ENCODE measurements at regions not wholly inside any gene's neighbourhood (a gene's known extent, or its start where the extent isn't known, plus 50 kb on each side); places are given as distances from the start of the nearest gene placed in this dataset.

DNA sequence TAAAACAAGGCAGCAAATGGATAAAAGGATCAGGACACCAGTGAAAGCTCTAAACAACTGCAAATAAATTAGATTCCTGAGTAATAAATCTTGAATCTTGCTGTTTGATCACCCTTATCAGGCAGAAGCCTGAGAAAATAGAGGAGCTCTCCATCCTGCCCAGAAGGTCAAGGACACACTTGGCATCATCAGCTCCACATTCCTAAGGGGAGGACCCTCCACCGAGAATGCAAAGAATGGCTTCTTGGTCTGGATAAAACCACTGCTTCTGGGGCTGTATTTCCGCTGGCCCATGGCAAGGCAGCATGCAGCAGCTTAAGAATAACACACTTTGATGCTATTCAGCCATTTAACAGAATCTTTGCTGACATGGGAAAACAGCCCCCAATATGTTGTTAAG lies 108.9 kb upstream of the TSC22D2 start (continued):
- TF ChIP-seq THAP7 (CRISPR knock-in tag; IDR thresholded peaks at IDR 0.05) (no peak), ZNF449 (CRISPR knock-in tag; IDR thresholded peaks at IDR 0.05) (no peak)

- Histone ChIP-seq H3K4me1 (replicated peaks in 1 of 2; ENCODE audit: control insufficient read depth in 2 of 2, insufficient read depth in 2 of 2, low read length in 2 of 2) (no peaks in the 10 kb centered on the region; a peak in 1 of 5 replicates), H2AFZ (ENCODE audit: low read depth, low read length) (no peak overlapping the region), H3K4me3 (no peak overlapping the region), H4K20me1 (replicated peaks; ENCODE audit: control insufficient read depth, insufficient read depth, low read length) (no peaks in the 10 kb centered on the region), H3K27ac (ENCODE audit: extremely low read depth, low read depth, low read length) (no peak overlapping the region), H3K9me1 (ENCODE audit: control insufficient read depth, insufficient read depth, low read length) (no peaks in the 10 kb centered on the region), H3K9ac (ENCODE audit: insufficient read depth in 1 of 2, low read depth in 2 of 2, low read length in 2 of 2) (no peak overlapping the region), H3K4me2 (ENCODE audit: insufficient read depth, low read length) (no peak overlapping the region), H3K9me3 (replicated peaks; ENCODE audit: control insufficient read depth, insufficient read depth, low read depth, low read length) (no peaks in the 10 kb centered on the region), H3K79me2 (ENCODE audit: control insufficient read depth, insufficient read depth, low read length) (no peaks in the 10 kb centered on the region), H3K36me3 (ENCODE audit: control insufficient read depth, insufficient read depth, low read length) (no peaks in the 10 kb centered on the region), H3K27me3 (ENCODE audit: control insufficient read depth in 2 of 2, insufficient read depth in 2 of 2, low read length in 2 of 2) (no peaks in the 10 kb centered on the region)
- CTCF ChIA-PET (ENCODE audit: low intra/inter-chr PET ratio), result no interaction called here
- BruUV-seq (replicated peaks), result no TSS peak
- TF ChIP-seq ZNF407 (IDR thresholded peaks at IDR 0.05; ENCODE audit: low read depth), result no peak
- TF ChIP-seq ZNF76 (CRISPR knock-in tag; IDR thresholded peaks at IDR 0.05; ENCODE audit: borderline replicate concordance), result no peak
- no peak for TF ChIP-seq RAD21 (CRISPR knock-in tag; conservative IDR thresholded peaks at IDR 0.05 in 1 of 2, IDR thresholded peaks at IDR 0.05 in 1 of 2)
- TF ChIP-seq ZFP36 (IDR thresholded peaks at IDR 0.05; ENCODE audit: low read depth, low read length, partially characterized antibody), result no peak
- in situ Hi-C loops (cut with MboI) (no loop called here), intact Hi-C loops (cut with micrococcal nuclease) (no loop called here)
- DNase-seq (ENCODE audit: extremely low read depth in 1 of 4, low spot score in 3 of 4) (no peak), FAIRE-seq (no peak), ATAC-seq (no peak)
- POLR2A ChIA-PET, result interaction anchor here (1.0 kb wide), 1 partner anchor 8 kb away, joined by 3 read pairs; no protein-coding TSS in a partner anchor
- WGBS (ENCODE audit: insufficient coverage, low coverage, missing lambda C conversion rate), result 1% methylated on average over 3 of the region's 3 CpGs
Measured at GRCh38 chr3:150296966-150297365, 111.1 kb upstream of the TSC22D2 start.
